ENCODE measurements at regions not wholly inside any gene's neighbourhood (a gene's known extent, or its start where the extent isn't known, plus 50 kb on each side); places are given as distances from the start of the nearest gene placed in this dataset.

- TF ChIP-seq CTCF (IDR thresholded peaks at IDR 0.05), result no peak
- TF ChIP-seq EZH2phosphoT487 (IDR thresholded peaks at IDR 0.05), result no peak
These were observed 505.1 kb downstream of the INHBA start for GRCh38 chr7:41197769-41198168.

Data from neural progenitor cell (in vitro differentiated cells).